ENCODE measurements at regions not wholly inside any gene's neighbourhood (a gene's known extent, or its start where the extent isn't known, plus 50 kb on each side); places are given as distances from the start of the nearest gene placed in this dataset.
"Not testable (repeated sequence)": the region's sequence is repeated elsewhere in the genome, so short reads cannot be mapped to it uniquely, and the experiment has no call there.

- H4K20me1 ChIP-seq (ENCODE audit: insufficient read depth, low read length): no peaks in the 10 kb centered on the region
- TF ChIP-seq CTCF (IDR thresholded peaks at IDR 0.05; ENCODE audit: low read length): no peak
- TF ChIP-seq EZH2 (IDR thresholded peaks at IDR 0.05; ENCODE audit: borderline replicate concordance, low read length): no peak
- no peaks in the 10 kb centered on the region for H3K79me2 ChIP-seq (ENCODE audit: insufficient read depth, low read length)
Observed at GRCh38 chrX:6954836-6955235, 192.7 kb upstream of the STS start.

GRCh38 chrX:6946168-6946567 is 201.3 kb upstream of the STS start:
- Histone ChIP-seq H3K9me3 (ENCODE audit: low read length) (no peaks in the 10 kb centered on the region), H4K20me1 (ENCODE audit: insufficient read depth, low read length) (no peaks in the 10 kb centered on the region), H3F3A (ENCODE audit: insufficient read depth, low read length) (no peaks in the 10 kb centered on the region), H2AFZ (ENCODE audit: low read length) (no peak overlapping the region), H3K27me3 (ENCODE audit: insufficient read depth, low read length) (no peaks in the 10 kb centered on the region), H3K4me2 (ENCODE audit: low read length) (no peak overlapping the region), H3K27ac (ENCODE audit: low read depth, low read length, poor library complexity, severe bottlenecking) (no peak overlapping the region), H3K9ac (ENCODE audit: low read length) (no peak overlapping the region), H3K4me1 (ENCODE audit: insufficient read depth, low read length, severe bottlenecking) (no peaks in the 10 kb centered on the region), H3K9me2 (ENCODE audit: low read depth, low read length) (no peaks in the 10 kb centered on the region), H3K79me2 (ENCODE audit: insufficient read depth, low read length) (no peaks in the 10 kb centered on the region), H3K36me3 (ENCODE audit: insufficient read depth, low read length) (no peaks in the 10 kb centered on the region), H3K4me3 (ENCODE audit: low read depth, low read length, poor library complexity, severe bottlenecking) (no peak overlapping the region)
- no peak for TF ChIP-seq EZH2 (IDR thresholded peaks at IDR 0.05; ENCODE audit: borderline replicate concordance, low read length)
- TF ChIP-seq CTCF (IDR thresholded peaks at IDR 0.05; ENCODE audit: low read length): no peak

More at GRCh38 chrX:6954836-6955235, 192.7 kb upstream of the STS start:
- no peaks in the 10 kb centered on the region for H3K9me2 ChIP-seq (ENCODE audit: low read depth, low read length)
- H3K9me3 ChIP-seq (ENCODE audit: low read length): no peaks in the 10 kb centered on the region
- no peaks in the 10 kb centered on the region for H3K27me3 ChIP-seq (ENCODE audit: insufficient read depth, low read length)
- H3K4me3 ChIP-seq (ENCODE audit: low read depth, low read length, poor library complexity, severe bottlenecking): no peak overlapping the region
- H3K27ac ChIP-seq (ENCODE audit: low read depth, low read length, poor library complexity, severe bottlenecking): no peak overlapping the region
- no peak overlapping the region for H3K4me2 ChIP-seq (ENCODE audit: low read length)
- H3F3A ChIP-seq (ENCODE audit: insufficient read depth, low read length): no peaks in the 10 kb centered on the region
- no peaks in the 10 kb centered on the region for H3K36me3 ChIP-seq (ENCODE audit: insufficient read depth, low read length)
- no peak overlapping the region for H2AFZ ChIP-seq (ENCODE audit: low read length)
- no peaks in the 10 kb centered on the region for H3K4me1 ChIP-seq (ENCODE audit: insufficient read depth, low read length, severe bottlenecking)
- no peak overlapping the region for H3K9ac ChIP-seq (ENCODE audit: low read length)

GRCh38 chrX:6941041-6941440 is 206.5 kb upstream of the STS start:
- no peak for TF ChIP-seq CTCF (IDR thresholded peaks at IDR 0.05; ENCODE audit: low read length)
- TF ChIP-seq EZH2 (IDR thresholded peaks at IDR 0.05; ENCODE audit: borderline replicate concordance, low read length): no peak
- H3K4me2 ChIP-seq (ENCODE audit: low read length): no peak overlapping the region
- no peaks in the 10 kb centered on the region for H3K79me2 ChIP-seq (ENCODE audit: insufficient read depth, low read length)

GRCh38 chrX:6932942-6933341 is 214.6 kb upstream of the STS start:
- not testable (repeated sequence) for H3K4me3 ChIP-seq (ENCODE audit: low read depth, low read length, poor library complexity, severe bottlenecking); H4K20me1 ChIP-seq (ENCODE audit: insufficient read depth, low read length); H3K79me2 ChIP-seq (ENCODE audit: insufficient read depth, low read length); H3K27ac ChIP-seq (ENCODE audit: low read depth, low read length, poor library complexity, severe bottlenecking); H3K4me2 ChIP-seq (ENCODE audit: low read length); H3K9me2 ChIP-seq (ENCODE audit: low read depth, low read length); H3K9me3 ChIP-seq (ENCODE audit: low read length); H3K9ac ChIP-seq (ENCODE audit: low read length); H3K36me3 ChIP-seq (ENCODE audit: insufficient read depth, low read length); H3K27me3 ChIP-seq (ENCODE audit: insufficient read depth, low read length); H3K4me1 ChIP-seq (ENCODE audit: insufficient read depth, low read length, severe bottlenecking); H3F3A ChIP-seq (ENCODE audit: insufficient read depth, low read length); H2AFZ ChIP-seq (ENCODE audit: low read length)

More at GRCh38 chrX:6941041-6941440, 206.5 kb upstream of the STS start:
- Histone ChIP-seq H3K36me3 (ENCODE audit: insufficient read depth, low read length) (no peaks in the 10 kb centered on the region), H3K27ac (ENCODE audit: low read depth, low read length, poor library complexity, severe bottlenecking) (no peak overlapping the region), H3K9me2 (ENCODE audit: low read depth, low read length) (no peaks in the 10 kb centered on the region), H2AFZ (ENCODE audit: low read length) (no peak overlapping the region), H3F3A (ENCODE audit: insufficient read depth, low read length) (no peaks in the 10 kb centered on the region), H3K9ac (ENCODE audit: low read length) (no peak overlapping the region), H3K4me3 (ENCODE audit: low read depth, low read length, poor library complexity, severe bottlenecking) (no peak overlapping the region), H3K9me3 (ENCODE audit: low read length) (no peaks in the 10 kb centered on the region), H4K20me1 (ENCODE audit: insufficient read depth, low read length) (no peaks in the 10 kb centered on the region), H3K27me3 (ENCODE audit: insufficient read depth, low read length) (no peaks in the 10 kb centered on the region), H3K4me1 (ENCODE audit: insufficient read depth, low read length, severe bottlenecking) (no peaks in the 10 kb centered on the region)

All from OCI-LY1 (cell line).